Bronchial epithelial cell (primary cell): ENCODE measurements at regions not wholly inside any gene's neighbourhood (a gene's known extent, or its start where the extent isn't known, plus 50 kb on each side); places are given as distances from the start of the nearest gene placed in this dataset.

Source experiments
- DNase-seq: peaks from one replicate; pipeline ENCODE4 v3.0.0-alpha.2; 2010; ENCODE audit warnings: low read depth
- FAIRE-seq: peaks from 2 replicates; lab custom pipeline; 2011; peaks lifted over from hg19 to GRCh38; lab: Jason Lieb, UNC
- H3K27me3 ChIP-seq: 2 replicates; pipeline ENCODE4 v1.5.1; 2011; ENCODE audit warnings: low read length; ENCODE audit not compliant: control insufficient read depth, insufficient read depth
- H3K36me3 ChIP-seq: 2 replicates; pipeline ENCODE4 v1.5.1; 2011; ENCODE audit warnings: low read length; ENCODE audit not compliant: control insufficient read depth, insufficient read depth
- H3K4me3 ChIP-seq: 2 replicates; pipeline ENCODE4 v1.5.1; 2011; ENCODE audit warnings: mild to moderate bottlenecking, low read depth, low read length, control low read depth
- TF ChIP-seq, protein P1 (sequence below): IDR thresholded peaks from 2 replicates; pipeline ENCODE4 v1.5.1; 2011; ENCODE audit warnings: mild to moderate bottlenecking, moderate library complexity, low read length, control low read depth, inconsistent platforms; ENCODE audit not compliant: insufficient read depth, severe bottlenecking

DNA sequence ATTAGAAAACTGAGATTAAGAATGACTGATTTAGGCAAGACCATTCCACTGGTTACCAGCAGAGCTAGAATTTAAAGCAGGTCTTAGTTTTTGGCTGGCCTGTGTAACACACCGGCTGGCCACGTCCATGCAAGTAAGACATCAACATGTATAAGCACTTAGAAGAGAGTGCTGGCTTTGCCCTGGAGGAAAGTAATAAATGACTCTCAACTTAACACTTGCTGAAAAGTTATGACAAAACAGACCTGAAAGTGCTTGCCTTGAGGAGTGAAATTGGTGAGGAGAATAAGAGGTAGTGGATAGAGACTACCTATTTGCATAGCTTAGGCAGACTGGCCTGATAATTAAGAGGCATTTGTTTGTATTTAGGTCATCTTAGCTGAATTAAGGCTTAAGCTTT lies 165.7 kb upstream of the KCNJ3 start:
- TF ChIP-seq, protein P1, sequence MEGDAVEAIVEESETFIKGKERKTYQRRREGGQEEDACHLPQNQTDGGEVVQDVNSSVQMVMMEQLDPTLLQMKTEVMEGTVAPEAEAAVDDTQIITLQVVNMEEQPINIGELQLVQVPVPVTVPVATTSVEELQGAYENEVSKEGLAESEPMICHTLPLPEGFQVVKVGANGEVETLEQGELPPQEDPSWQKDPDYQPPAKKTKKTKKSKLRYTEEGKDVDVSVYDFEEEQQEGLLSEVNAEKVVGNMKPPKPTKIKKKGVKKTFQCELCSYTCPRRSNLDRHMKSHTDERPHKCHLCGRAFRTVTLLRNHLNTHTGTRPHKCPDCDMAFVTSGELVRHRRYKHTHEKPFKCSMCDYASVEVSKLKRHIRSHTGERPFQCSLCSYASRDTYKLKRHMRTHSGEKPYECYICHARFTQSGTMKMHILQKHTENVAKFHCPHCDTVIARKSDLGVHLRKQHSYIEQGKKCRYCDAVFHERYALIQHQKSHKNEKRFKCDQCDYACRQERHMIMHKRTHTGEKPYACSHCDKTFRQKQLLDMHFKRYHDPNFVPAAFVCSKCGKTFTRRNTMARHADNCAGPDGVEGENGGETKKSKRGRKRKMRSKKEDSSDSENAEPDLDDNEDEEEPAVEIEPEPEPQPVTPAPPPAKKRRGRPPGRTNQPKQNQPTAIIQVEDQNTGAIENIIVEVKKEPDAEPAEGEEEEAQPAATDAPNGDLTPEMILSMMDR: no peak
- FAIRE-seq: no peak

DNA sequence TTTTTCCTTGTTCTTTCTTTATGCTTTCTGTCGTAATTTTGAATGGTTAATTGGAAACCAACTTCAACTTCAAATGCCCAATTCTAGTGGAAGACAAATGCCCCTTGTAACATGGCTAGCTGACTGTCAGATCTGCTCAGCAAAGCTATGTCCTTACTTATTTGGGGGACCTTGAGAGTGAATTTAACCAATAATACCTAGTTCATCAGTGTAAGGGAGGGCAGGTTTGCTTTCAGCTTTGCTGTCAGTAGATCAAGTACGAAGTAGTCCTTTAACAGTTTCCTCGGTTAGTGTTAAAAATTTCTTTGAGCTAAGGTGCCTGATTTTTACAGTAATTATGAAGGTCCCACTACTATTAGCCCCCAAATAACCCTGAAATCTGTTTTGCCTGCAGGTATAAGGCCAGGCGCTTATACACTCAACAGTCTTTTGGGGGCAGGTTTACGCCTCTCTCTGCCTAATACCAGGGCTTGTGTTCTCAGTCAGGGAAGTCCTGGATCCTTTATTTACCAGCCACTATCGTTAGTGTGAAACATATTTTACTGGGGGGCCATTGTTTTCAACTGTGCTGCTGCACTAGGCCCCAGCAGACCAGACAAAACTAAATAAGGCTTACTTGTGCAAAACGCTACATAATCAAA lies 165.1 kb upstream of the KCNJ3 start:
- DNase-seq: no peak
- no peaks in the 10 kb centered on the region for H3K36me3 ChIP-seq
- H3K27me3 ChIP-seq: no peaks in the 10 kb centered on the region
- TF ChIP-seq, protein P1: no peak
- H3K4me3 ChIP-seq: no peak overlapping the region
- no peak for FAIRE-seq

More for the DNA sequence above, 165.7 kb upstream of the KCNJ3 start:
- Histone ChIP-seq H3K27me3 (no peaks in the 10 kb centered on the region), H3K4me3 (no peak overlapping the region), H3K36me3 (no peaks in the 10 kb centered on the region)
- DNase-seq: no peak

DNA sequence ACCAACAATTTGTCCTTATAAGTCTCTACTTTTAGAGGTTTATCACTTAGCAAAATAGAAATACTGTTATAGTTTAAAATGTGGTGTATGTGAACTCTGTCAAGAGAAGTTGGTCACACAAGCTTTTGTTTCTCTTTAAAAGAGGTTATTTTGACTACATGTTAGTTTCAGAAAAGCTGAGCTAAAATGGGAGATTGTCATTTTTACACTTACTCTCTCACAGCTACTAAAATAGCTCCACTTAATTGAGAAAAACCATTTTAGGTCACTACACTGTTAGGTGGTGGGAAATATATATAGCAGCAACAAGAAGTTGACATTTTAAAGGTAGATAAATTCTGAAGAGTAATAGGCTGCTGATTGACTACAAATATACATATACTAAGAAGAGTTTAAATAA lies 161.5 kb upstream of the KCNJ3 start:
- no peak for DNase-seq
- TF ChIP-seq, protein P1: no peak
- no peaks in the 10 kb centered on the region for H3K36me3 ChIP-seq
- H3K4me3 ChIP-seq: no peak overlapping the region
- H3K27me3 ChIP-seq: no peaks in the 10 kb centered on the region
- no peak for FAIRE-seq

DNA sequence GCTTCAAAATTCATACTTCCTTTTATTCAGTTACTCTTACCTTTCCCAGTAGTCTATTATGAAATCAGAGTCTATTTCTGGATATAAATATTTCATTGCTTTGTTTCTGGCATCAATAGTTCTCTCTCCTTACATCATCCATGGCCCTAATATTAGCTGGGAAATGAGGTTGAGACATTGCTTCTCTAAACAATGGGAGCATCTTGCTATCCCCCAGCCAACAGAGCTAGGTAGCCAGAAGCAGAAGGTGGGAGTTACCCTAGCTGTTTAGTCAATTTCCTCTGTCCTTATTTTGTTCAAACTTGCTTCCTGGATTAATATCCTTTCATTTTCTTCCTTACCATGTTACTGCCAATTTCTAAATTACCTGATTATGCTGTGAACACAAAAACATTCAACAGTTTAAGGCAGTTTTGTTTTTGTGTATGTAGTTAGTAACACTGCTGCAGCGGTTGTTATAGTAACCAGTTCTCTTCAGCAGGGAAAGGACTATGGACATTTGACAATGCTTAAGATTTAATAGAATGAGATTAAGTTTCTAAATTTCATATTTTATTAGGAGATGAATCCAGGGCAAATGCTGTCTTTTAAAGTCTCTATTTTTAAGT lies 160.5 kb upstream of the KCNJ3 start:
- DNase-seq (no peak), FAIRE-seq (no peak)
- H3K4me3 ChIP-seq: no peak overlapping the region
- H3K36me3 ChIP-seq: no peaks in the 10 kb centered on the region
- TF ChIP-seq, protein P1: no peak
- no peaks in the 10 kb centered on the region for H3K27me3 ChIP-seq

DNA sequence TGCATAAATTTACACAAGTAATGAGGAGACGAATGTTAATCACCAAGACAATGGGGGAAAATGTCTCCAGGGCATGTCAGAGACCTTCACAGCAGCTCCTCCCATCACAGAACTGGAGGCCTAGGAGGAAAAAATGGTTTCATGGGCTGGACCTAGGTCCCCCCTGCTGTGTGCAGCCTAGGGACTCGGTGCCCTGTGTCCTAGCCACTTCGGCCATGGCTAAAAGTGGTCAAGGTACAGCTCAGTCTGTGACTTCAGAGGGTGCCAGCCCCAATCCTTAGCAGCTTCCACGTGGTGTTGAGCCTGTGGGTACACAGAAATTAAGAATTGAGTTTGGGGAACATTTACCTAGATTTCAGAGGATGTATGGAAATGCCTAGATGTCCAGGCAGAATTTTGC lies 152.2 kb upstream of the KCNJ3 start:
- H3K36me3 ChIP-seq: no peaks in the 10 kb centered on the region
- TF ChIP-seq, protein P1: no peak
- no peak for FAIRE-seq
- H3K27me3 ChIP-seq: no peaks in the 10 kb centered on the region
- no peak overlapping the region for H3K4me3 ChIP-seq
- no peak for DNase-seq
